ENCODE measurements at regions not wholly inside any gene's neighbourhood (a gene's known extent, or its start where the extent isn't known, plus 50 kb on each side); places are given as distances from the start of the nearest gene placed in this dataset.

- intact Hi-C loops (cut with DNase I), result no loop called here
- no peak for DNase-seq (ENCODE audit: low spot score)
- WGBS, result 93% methylated on average over 2 of the region's 2 CpGs
Observed at GRCh38 chrY:17038439-17038838, 841.6 kb downstream of the CDY2B start.

GRCh38 chrY:17018126-17018525 is 861.9 kb downstream of the CDY2B start:
- TF ChIP-seq POLR2AphosphoS5 (IDR thresholded peaks at IDR 0.05) (no peak), POLR2A (IDR thresholded peaks at IDR 0.05) (no peak), CTCF (IDR thresholded peaks at IDR 0.05) (no peak)
- Histone ChIP-seq H3K4me1 (replicated peaks) (no peaks in the 10 kb centered on the region), H3K36me3 (no peaks in the 10 kb centered on the region), H3K27me3 (replicated peaks; ENCODE audit: insufficient read depth) (no peaks in the 10 kb centered on the region), H3K9me3 (no peaks in the 10 kb centered on the region), H3K27ac (no peak overlapping the region), H3K4me3 (no peak overlapping the region)
- DNase-seq (ENCODE audit: low spot score), result no peak
- 98% methylated on average over 3 of the region's 3 CpGs for WGBS
- intact Hi-C loops (cut with DNase I), result no loop called here

More at GRCh38 chrY:17038439-17038838, 841.6 kb downstream of the CDY2B start:
- Histone ChIP-seq H3K36me3 (no peaks in the 10 kb centered on the region), H3K9me3 (no peaks in the 10 kb centered on the region), H3K27me3 (replicated peaks; ENCODE audit: insufficient read depth) (no peaks in the 10 kb centered on the region), H3K27ac (no peak overlapping the region), H3K4me3 (no peak overlapping the region), H3K4me1 (replicated peaks) (no peaks in the 10 kb centered on the region)
- TF ChIP-seq CTCF (IDR thresholded peaks at IDR 0.05), result no peak
- TF ChIP-seq POLR2A (IDR thresholded peaks at IDR 0.05), result no peak
- TF ChIP-seq POLR2AphosphoS5 (IDR thresholded peaks at IDR 0.05), result no peak

- no peaks in the 10 kb centered on the region for H3K27me3 ChIP-seq (replicated peaks; ENCODE audit: insufficient read depth)
- no peaks in the 10 kb centered on the region for H3K4me1 ChIP-seq (replicated peaks)
- H3K27ac ChIP-seq, result no peak overlapping the region
- H3K9me3 ChIP-seq, result no peaks in the 10 kb centered on the region
- intact Hi-C loops (cut with DNase I), result no loop called here
- DNase-seq (ENCODE audit: low spot score), result no peak
- no peak for TF ChIP-seq POLR2A (IDR thresholded peaks at IDR 0.05)
- TF ChIP-seq POLR2AphosphoS5 (IDR thresholded peaks at IDR 0.05), result no peak
- TF ChIP-seq CTCF (IDR thresholded peaks at IDR 0.05), result no peak
- no peak overlapping the region for H3K4me3 ChIP-seq
- WGBS, result 85% methylated on average over 2 of the region's 2 CpGs
- H3K36me3 ChIP-seq, result no peaks in the 10 kb centered on the region
Observed at GRCh38 chrY:16993551-16993950, 886.5 kb downstream of the CDY2B start.

- TF ChIP-seq CTCF (IDR thresholded peaks at IDR 0.05), result no peak
- TF ChIP-seq POLR2A (IDR thresholded peaks at IDR 0.05), result no peak
- TF ChIP-seq POLR2AphosphoS5 (IDR thresholded peaks at IDR 0.05), result no peak
- no peaks in the 10 kb centered on the region for H3K9me3 ChIP-seq
- H3K27me3 ChIP-seq (replicated peaks; ENCODE audit: insufficient read depth), result no peaks in the 10 kb centered on the region
- no peaks in the 10 kb centered on the region for H3K4me1 ChIP-seq (replicated peaks)
- 50% methylated on average over 1 of the region's 1 CpG for WGBS
- no peak overlapping the region for H3K4me3 ChIP-seq
- H3K36me3 ChIP-seq, result no peaks in the 10 kb centered on the region
- intact Hi-C loops (cut with DNase I), result no loop called here
- DNase-seq (ENCODE audit: low spot score), result peak; percentile 6
- no peak overlapping the region for H3K27ac ChIP-seq
Observed at GRCh38 chrY:16981776-16982175, 898.2 kb downstream of the CDY2B start.

- Histone ChIP-seq H3K36me3 (no peaks in the 10 kb centered on the region), H3K4me3 (no peak overlapping the region), H3K9me3 (no peaks in the 10 kb centered on the region), H3K27me3 (replicated peaks; ENCODE audit: insufficient read depth) (no peaks in the 10 kb centered on the region), H3K27ac (no peak overlapping the region), H3K4me1 (replicated peaks) (no peaks in the 10 kb centered on the region)
- TF ChIP-seq CTCF (IDR thresholded peaks at IDR 0.05), result no peak
- TF ChIP-seq POLR2A (IDR thresholded peaks at IDR 0.05), result no peak
- TF ChIP-seq POLR2AphosphoS5 (IDR thresholded peaks at IDR 0.05), result no peak
- WGBS, result 93% methylated on average over 6 of the region's 6 CpGs
- intact Hi-C loops (cut with DNase I), result no loop called here
- DNase-seq (ENCODE audit: low spot score), result no peak
Observed at GRCh38 chrY:16959071-16959470, 920.9 kb downstream of the CDY2B start.
